DND-41 (cell line): ENCODE measurements at regions not wholly inside any gene's neighbourhood (a gene's known extent, or its start where the extent isn't known, plus 50 kb on each side); places are given as distances from the start of the nearest gene placed in this dataset.

ENCODE experiments used
- CTCF ChIP-seq: IDR thresholded peaks from 2 replicates; pipeline ENCODE4 v1.5.1; 2012; ENCODE audit warnings: borderline replicate concordance, low read length, moderate library complexity, mild to moderate bottlenecking; ENCODE audit not compliant: poor library complexity, severe bottlenecking; ENCODE audit errors: extremely low read depth
- EZH2 ChIP-seq: IDR thresholded peaks from 3 replicates; pipeline ENCODE4 v1.6.1; 2012; ENCODE audit warnings: borderline replicate concordance, low read depth, mild to moderate bottlenecking, moderate library complexity, low read length, inconsistent platforms; ENCODE audit not compliant: severe bottlenecking

- no peak for TF ChIP-seq CTCF
- no peak for TF ChIP-seq EZH2
These were observed 627.6 kb downstream of the CCDC85A start for GRCh38 chr2:56811401-56811800.
